ENCODE measurements at regions not wholly inside any gene's neighbourhood (a gene's known extent, or its start where the extent isn't known, plus 50 kb on each side); places are given as distances from the start of the nearest gene placed in this dataset.

DNA sequence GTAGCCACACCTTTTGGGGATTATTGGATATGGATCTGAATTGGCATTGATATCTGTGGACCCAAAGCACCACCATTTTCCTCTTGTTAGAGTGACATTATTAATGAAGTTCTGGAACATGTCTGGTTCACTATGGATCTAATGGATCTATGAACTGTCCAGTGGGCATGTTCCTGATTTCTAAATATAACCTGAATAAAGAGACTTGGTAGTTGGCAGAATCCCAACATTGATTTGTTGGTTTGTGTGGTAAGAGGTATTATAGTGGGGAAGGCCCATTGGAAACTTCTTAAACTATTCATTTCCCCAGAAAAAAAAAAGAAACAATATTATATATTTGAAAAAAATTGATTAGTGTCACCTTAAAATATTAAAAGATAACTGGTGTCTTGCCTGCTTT is 312.6 kb downstream of the HTR1B start:
- Histone ChIP-seq H4K20me1 (ENCODE audit: insufficient read depth, low read length, poor library complexity, severe bottlenecking) (no peaks in the 10 kb centered on the region), H3K9me3 (ENCODE audit: insufficient read depth, low read depth, low read length) (no peaks in the 10 kb centered on the region), H3F3A (ENCODE audit: low read depth) (no peaks in the 10 kb centered on the region), H3K4me1 (ENCODE audit: insufficient read depth, low read length, poor library complexity, severe bottlenecking) (no peaks in the 10 kb centered on the region), H3K27me3 (ENCODE audit: insufficient read depth, low read length, poor library complexity, severe bottlenecking) (no peaks in the 10 kb centered on the region), H3K9ac (ENCODE audit: low read depth, low read length, poor library complexity, severe bottlenecking) (no peak overlapping the region), H2AFZ (ENCODE audit: low read length) (no peak overlapping the region), H3K79me2 (ENCODE audit: insufficient read depth, low read length) (no peaks in the 10 kb centered on the region), H3K9me2 (replicated peaks; ENCODE audit: low read depth, low read length) (no peaks in the 10 kb centered on the region), H3K4me3 (ENCODE audit: low read length, poor library complexity, severe bottlenecking) (no peak overlapping the region), H3K36me3 (ENCODE audit: insufficient read depth, low read length) (no peaks in the 10 kb centered on the region), H3K4me2 (ENCODE audit: low read depth, low read length, poor library complexity, severe bottlenecking) (no peak overlapping the region)
- TF ChIP-seq EZH2phosphoT487 (IDR thresholded peaks at IDR 0.05; ENCODE audit: borderline replicate concordance) = no peak
- TF ChIP-seq, protein P1, sequence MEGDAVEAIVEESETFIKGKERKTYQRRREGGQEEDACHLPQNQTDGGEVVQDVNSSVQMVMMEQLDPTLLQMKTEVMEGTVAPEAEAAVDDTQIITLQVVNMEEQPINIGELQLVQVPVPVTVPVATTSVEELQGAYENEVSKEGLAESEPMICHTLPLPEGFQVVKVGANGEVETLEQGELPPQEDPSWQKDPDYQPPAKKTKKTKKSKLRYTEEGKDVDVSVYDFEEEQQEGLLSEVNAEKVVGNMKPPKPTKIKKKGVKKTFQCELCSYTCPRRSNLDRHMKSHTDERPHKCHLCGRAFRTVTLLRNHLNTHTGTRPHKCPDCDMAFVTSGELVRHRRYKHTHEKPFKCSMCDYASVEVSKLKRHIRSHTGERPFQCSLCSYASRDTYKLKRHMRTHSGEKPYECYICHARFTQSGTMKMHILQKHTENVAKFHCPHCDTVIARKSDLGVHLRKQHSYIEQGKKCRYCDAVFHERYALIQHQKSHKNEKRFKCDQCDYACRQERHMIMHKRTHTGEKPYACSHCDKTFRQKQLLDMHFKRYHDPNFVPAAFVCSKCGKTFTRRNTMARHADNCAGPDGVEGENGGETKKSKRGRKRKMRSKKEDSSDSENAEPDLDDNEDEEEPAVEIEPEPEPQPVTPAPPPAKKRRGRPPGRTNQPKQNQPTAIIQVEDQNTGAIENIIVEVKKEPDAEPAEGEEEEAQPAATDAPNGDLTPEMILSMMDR (conservative IDR thresholded peaks at IDR 0.05; ENCODE audit: low read length) = no peak

DNA sequence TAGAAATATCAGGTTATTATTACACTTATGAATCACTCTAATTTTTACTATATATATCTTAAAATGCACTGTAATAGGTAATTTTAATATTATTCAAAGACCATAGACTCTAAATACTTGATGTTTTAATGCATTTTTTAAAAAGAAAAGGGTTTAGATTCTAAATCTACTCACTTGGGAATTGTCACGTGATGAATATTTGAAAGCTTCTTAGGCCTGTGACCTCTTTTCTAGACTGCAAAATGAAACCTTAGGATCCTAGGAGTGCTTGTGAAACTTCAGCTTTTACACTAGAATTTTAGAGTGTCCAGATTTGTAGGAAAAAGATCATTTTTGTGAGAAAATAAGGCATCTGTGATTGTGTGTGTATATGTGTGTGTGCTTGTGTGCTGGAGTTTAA is 318.0 kb downstream of the HTR1B start:
- Histone ChIP-seq H3K4me1 (ENCODE audit: insufficient read depth, low read length, poor library complexity, severe bottlenecking) (no peaks in the 10 kb centered on the region), H3K4me3 (ENCODE audit: low read length, poor library complexity, severe bottlenecking) (no peak overlapping the region), H3K9me3 (ENCODE audit: insufficient read depth, low read depth, low read length) (no peaks in the 10 kb centered on the region), H3F3A (ENCODE audit: low read depth) (no peaks in the 10 kb centered on the region), H3K9ac (ENCODE audit: low read depth, low read length, poor library complexity, severe bottlenecking) (no peak overlapping the region), H3K36me3 (ENCODE audit: insufficient read depth, low read length) (no peaks in the 10 kb centered on the region), H3K9me2 (replicated peaks; ENCODE audit: low read depth, low read length) (no peaks in the 10 kb centered on the region; the same call in 1 of the 2 replicates), H2AFZ (ENCODE audit: low read length) (no peak overlapping the region), H3K4me2 (ENCODE audit: low read depth, low read length, poor library complexity, severe bottlenecking) (no peak overlapping the region), H3K79me2 (ENCODE audit: insufficient read depth, low read length) (no peaks in the 10 kb centered on the region), H4K20me1 (ENCODE audit: insufficient read depth, low read length, poor library complexity, severe bottlenecking) (no peaks in the 10 kb centered on the region), H3K27me3 (ENCODE audit: insufficient read depth, low read length, poor library complexity, severe bottlenecking) (no peaks in the 10 kb centered on the region)
- no peak for TF ChIP-seq EZH2phosphoT487 (IDR thresholded peaks at IDR 0.05; ENCODE audit: borderline replicate concordance)
- TF ChIP-seq, protein P1 (conservative IDR thresholded peaks at IDR 0.05; ENCODE audit: low read length) = no peak

DNA sequence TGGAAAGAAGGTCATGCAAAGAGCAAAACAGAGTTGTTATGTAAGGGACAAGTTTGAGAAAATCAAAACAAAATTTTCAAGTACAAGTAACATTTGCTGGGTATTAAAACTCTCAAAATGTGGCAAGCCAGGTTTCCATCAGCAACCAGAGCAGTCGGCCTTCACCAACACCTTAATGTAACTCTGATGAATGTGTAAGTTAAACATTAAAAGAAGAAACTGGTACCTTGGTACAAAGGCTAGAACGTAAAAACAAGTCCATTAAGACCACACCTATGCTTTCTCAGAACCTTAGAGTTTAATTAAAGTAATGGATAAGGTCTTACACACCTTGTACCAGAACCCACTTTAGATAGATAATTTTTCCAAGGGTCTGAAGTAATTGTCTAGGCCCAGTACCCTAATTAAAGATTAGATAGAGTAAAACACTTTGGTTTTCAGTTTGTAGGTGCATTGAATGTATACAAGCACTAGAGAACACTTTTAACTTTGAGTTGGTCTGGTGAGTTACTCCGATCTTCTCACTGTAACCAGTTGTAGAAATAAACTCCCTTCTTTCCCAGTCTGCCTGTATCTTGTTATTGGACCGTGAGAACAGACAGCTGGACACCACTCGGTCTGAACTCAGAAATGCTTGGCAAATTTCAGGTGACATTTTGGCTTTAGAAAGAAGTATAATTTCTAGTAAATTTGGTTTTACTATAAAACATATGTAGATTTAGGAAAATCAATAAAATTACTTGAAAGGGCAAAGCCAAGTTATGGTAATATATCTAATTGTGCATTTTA is 319.4 kb downstream of the HTR1B start:
- no peaks in the 10 kb centered on the region for H3K79me2 ChIP-seq (ENCODE audit: insufficient read depth, low read length)
- H3K9me2 ChIP-seq (replicated peaks; ENCODE audit: low read depth, low read length) = no peaks in the 10 kb centered on the region; the same call in 1 of the 2 replicates
- no peak overlapping the region for H3K9ac ChIP-seq (ENCODE audit: low read depth, low read length, poor library complexity, severe bottlenecking)
- H3K4me2 ChIP-seq (ENCODE audit: low read depth, low read length, poor library complexity, severe bottlenecking) = no peak overlapping the region
- TF ChIP-seq EZH2phosphoT487 (IDR thresholded peaks at IDR 0.05; ENCODE audit: borderline replicate concordance) = no peak
- TF ChIP-seq, protein P1 (conservative IDR thresholded peaks at IDR 0.05; ENCODE audit: low read length) = no peak
- H3K36me3 ChIP-seq (ENCODE audit: insufficient read depth, low read length) = no peaks in the 10 kb centered on the region
- H3K4me3 ChIP-seq (ENCODE audit: low read length, poor library complexity, severe bottlenecking) = no peak overlapping the region
- no peaks in the 10 kb centered on the region for H3K27me3 ChIP-seq (ENCODE audit: insufficient read depth, low read length, poor library complexity, severe bottlenecking)
- H3K9me3 ChIP-seq (ENCODE audit: insufficient read depth, low read depth, low read length) = no peaks in the 10 kb centered on the region
- H2AFZ ChIP-seq (ENCODE audit: low read length) = no peak overlapping the region
- no peaks in the 10 kb centered on the region for H4K20me1 ChIP-seq (ENCODE audit: insufficient read depth, low read length, poor library complexity, severe bottlenecking)
- no peaks in the 10 kb centered on the region for H3F3A ChIP-seq (ENCODE audit: low read depth)
- no peaks in the 10 kb centered on the region for H3K4me1 ChIP-seq (ENCODE audit: insufficient read depth, low read length, poor library complexity, severe bottlenecking)
